HepG2 (cell line): ENCODE measurements at regions not wholly inside any gene's neighbourhood (a gene's known extent, or its start where the extent isn't known, plus 50 kb on each side); places are given as distances from the start of the nearest gene placed in this dataset.

Experiments
- ARID4A ChIP-seq: sonication (generic); formaldehyde crosslinking; IDR thresholded peaks from 2 replicates; pipeline ENCODE4 v1.5.0; 2020; ENCODE audit warnings: mild to moderate bottlenecking, missing genetic modification reagents, borderline replicate concordance
- ATAD3A ChIP-seq: sonication (generic); formaldehyde crosslinking; IDR thresholded peaks from 2 replicates; pipeline ENCODE4 v1.4.0; 2020; ENCODE audit warnings: missing genetic modification reagents
- DNMT1 ChIP-seq: sonication (generic); formaldehyde crosslinking; IDR thresholded peaks from 2 replicates; pipeline ENCODE4 v1.5.1; 2020; ENCODE audit warnings: mild to moderate bottlenecking, missing genetic modification reagents
- EP300 ChIP-seq, 3 experiments: sonication (generic) in 1 of 3; formaldehyde crosslinking in 1 of 3; IDR thresholded peaks; 2 replicates each; pipeline versions ENCODE4 v1.5.1 to v1.6.1; 2011 to 2020; ENCODE audit warnings: low read depth in 2 of 3, low read length in 2 of 3, borderline replicate concordance in 1 of 3, improper control_type of control experiment in 1 of 3, mild to moderate bottlenecking in 1 of 3, missing genetic modification reagents in 1 of 3, moderate library complexity in 1 of 3
- GPN1 ChIP-seq: sonication (generic); formaldehyde crosslinking; IDR thresholded peaks from 2 replicates; pipeline ENCODE4 v1.5.1; 2020; ENCODE audit warnings: missing genetic modification reagents, borderline replicate concordance
- HMG20A ChIP-seq: IDR thresholded peaks from 2 replicates; pipeline ENCODE4 v1.6.1; 2016; ENCODE audit warnings: borderline replicate concordance
- KLF16 ChIP-seq, 2 experiments: sonication (generic) in 1 of 2; formaldehyde crosslinking in 1 of 2; IDR thresholded peaks; 2 replicates each; pipeline versions ENCODE4 v1.6.1 to v1.8.0; 2016 to 2023; ENCODE audit warnings: missing genetic modification reagents in 2 of 2, missing compliant biosample characterization in 1 of 2
- MYC ChIP-seq: sonication (generic); formaldehyde crosslinking; IDR thresholded peaks from 2 replicates; pipeline ENCODE4 v1.9.0; 2021; ENCODE audit warnings: missing genetic modification reagents, borderline replicate concordance
- NPAS2 ChIP-seq: sonication (generic); formaldehyde crosslinking; IDR thresholded peaks from 2 replicates; pipeline ENCODE4 v1.8.0; 2022; ENCODE audit warnings: mild to moderate bottlenecking, missing genetic modification reagents, borderline replicate concordance
- PPARG ChIP-seq: conservative IDR thresholded peaks from 2 replicates; pipeline ENCODE4 v1.6.1; 2016; ENCODE audit warnings: missing biosample characterization, missing genetic modification reagents
- PRDM15 ChIP-seq: sonication (generic); formaldehyde crosslinking; IDR thresholded peaks from 2 replicates; pipeline ENCODE4 v1.4.0; 2020; ENCODE audit warnings: missing genetic modification reagents
- RXRB ChIP-seq: IDR thresholded peaks from 2 replicates; pipeline ENCODE4 v1.6.1; 2016; ENCODE audit warnings: borderline replicate concordance, missing genetic modification reagents, missing compliant biosample characterization
- SALL1 ChIP-seq: sonication (generic); formaldehyde crosslinking; IDR thresholded peaks from 2 replicates; pipeline ENCODE4 v1.8.0; 2022; ENCODE audit warnings: mild to moderate bottlenecking, missing genetic modification reagents
- SOX13 ChIP-seq, 3 experiments: fragments of 450-650 bp in 1 of 3; sonication (generic) in 1 of 3; formaldehyde crosslinking in 1 of 3; IDR thresholded peaks in 2 of 3; conservative IDR thresholded peaks in 1 of 3; 2 replicates each; pipeline versions ENCODE4 v1.5.0 to v1.6.1; 2016 to 2020; ENCODE audit warnings: antibody characterized with exemption in 1 of 3, mild to moderate bottlenecking in 1 of 3, missing compliant biosample characterization in 1 of 3, missing genetic modification reagents in 1 of 3, moderate library complexity in 1 of 3
- SP2 ChIP-seq: sonication (generic); formaldehyde crosslinking; IDR thresholded peaks from 2 replicates; pipeline ENCODE4 v1.5.1; 2020; ENCODE audit warnings: mild to moderate bottlenecking, missing genetic modification reagents
- ZNF432 ChIP-seq: sonication (generic); formaldehyde crosslinking; IDR thresholded peaks from 2 replicates; pipeline ENCODE4 v1.5.0; 2020; ENCODE audit warnings: missing genetic modification reagents, mild to moderate bottlenecking, borderline replicate concordance
- ZNF547 ChIP-seq: sonication (generic); formaldehyde crosslinking; IDR thresholded peaks from 2 replicates; pipeline ENCODE4 v1.5.1; 2020; ENCODE audit warnings: mild to moderate bottlenecking, missing genetic modification reagents
- ZNF576 ChIP-seq: sonication (generic); formaldehyde crosslinking; IDR thresholded peaks from 2 replicates; pipeline ENCODE4 v1.4.0; 2020; ENCODE audit warnings: mild to moderate bottlenecking, missing genetic modification reagents
- ZNF652 ChIP-seq: IDR thresholded peaks from 2 replicates; pipeline ENCODE4 v1.6.1; 2016; ENCODE audit warnings: low read depth, borderline replicate concordance

- TF ChIP-seq ARID4A (CRISPR knock-in tag), result peak; percentile 36; the same call in 1 of the 2 replicates
- no peak for TF ChIP-seq ZNF432
- TF ChIP-seq KLF16 (CRISPR knock-in tag; IDR thresholded peaks at IDR 0.05), result 0 out of 4 replicates have a peak, but pooled peaks of 1 of the 2 experiments have one; percentile 33
- TF ChIP-seq ZNF547 (CRISPR knock-in tag), result no peak
- TF ChIP-seq DNMT1 (CRISPR knock-in tag), result no peak
- TF ChIP-seq SP2, result no peak
- TF ChIP-seq PPARG (CRISPR knock-in tag), result 0 out of 2 replicates have a peak, but pooled peaks have one; percentile 26
- TF ChIP-seq SOX13 (IDR thresholded peaks at IDR 0.05), result no peak
- peak in 1 of 2 experiments; percentile 46; a peak in 1 of 4 replicates for TF ChIP-seq SOX13 (CRISPR knock-in tag; conservative IDR thresholded peaks at IDR 0.05 in 1 of 2, IDR thresholded peaks at IDR 0.05 in 1 of 2)
- peak; percentile 53; a peak in 2 of 4 replicates for TF ChIP-seq EP300 (IDR thresholded peaks at IDR 0.05; ENCODE audit: low read depth in 2 of 2, low read length in 2 of 2)
- no peak for TF ChIP-seq EP300 (CRISPR knock-in tag; IDR thresholded peaks at IDR 0.05; ENCODE audit: borderline replicate concordance)
- TF ChIP-seq RXRB (CRISPR knock-in tag), result peak; percentile 78
- TF ChIP-seq ZNF576 (CRISPR knock-in tag), result no peak
- TF ChIP-seq PRDM15 (CRISPR knock-in tag), result no peak
- peak; percentile 40; the same call in 1 of the 2 replicates for TF ChIP-seq ZNF652
- TF ChIP-seq HMG20A (CRISPR knock-in tag), result peak; percentile 53; the same call in 1 of the 2 replicates
- peak; percentile 54; the same call in 1 of the 2 replicates for TF ChIP-seq MYC (CRISPR knock-in tag)
- no peak for TF ChIP-seq GPN1 (CRISPR knock-in tag)
- no peak for TF ChIP-seq ATAD3A (CRISPR knock-in tag)
- TF ChIP-seq SALL1 (CRISPR knock-in tag), result peak; percentile 82
- no peak for TF ChIP-seq NPAS2
These were observed 143.9 kb downstream of the BCOR start (continued) for GRCh38 chrX:39953879-39954278.
